Activated T-helper 17 cell treated with anti-CD3 and anti-CD28 coated beads, Interleukin-2, amount 50 U/mL, for 72 hours (primary cell): ENCODE measurements at regions not wholly inside any gene's neighbourhood (a gene's known extent, or its start where the extent isn't known, plus 50 kb on each side); places are given as distances from the start of the nearest gene placed in this dataset.

ENCODE experiments used
- ATAC-seq: fragments of 150-1000 bp; cut with Tn5 transposase; replicated peaks from 2 replicates; pipeline ENCODE4 v1.10.0; 2021; ENCODE audit warnings: mild to moderate bottlenecking, moderate library complexity
- H3K27ac Mint-ChIP-seq: one replicate; pipeline ENCODE4 v1.8.0; 2022; ENCODE audit warnings: mixed read lengths
- H3K27me3 Mint-ChIP-seq: one replicate; pipeline ENCODE4 v1.8.0; 2022; ENCODE audit warnings: mixed read lengths
- H3K36me3 Mint-ChIP-seq: one replicate; pipeline ENCODE4 v1.8.0; 2022; ENCODE audit warnings: low read depth, mild to moderate bottlenecking, mixed read lengths
- H3K4me1 Mint-ChIP-seq: one replicate; pipeline ENCODE4 v1.8.0; 2022; ENCODE audit warnings: mixed read lengths
- H3K4me3 Mint-ChIP-seq: one replicate; pipeline ENCODE4 v1.8.0; 2022; ENCODE audit warnings: mild to moderate bottlenecking, mixed read lengths
- H3K9me3 Mint-ChIP-seq: one replicate; pipeline ENCODE4 v1.8.0; 2022; ENCODE audit warnings: mixed read lengths

DNA sequence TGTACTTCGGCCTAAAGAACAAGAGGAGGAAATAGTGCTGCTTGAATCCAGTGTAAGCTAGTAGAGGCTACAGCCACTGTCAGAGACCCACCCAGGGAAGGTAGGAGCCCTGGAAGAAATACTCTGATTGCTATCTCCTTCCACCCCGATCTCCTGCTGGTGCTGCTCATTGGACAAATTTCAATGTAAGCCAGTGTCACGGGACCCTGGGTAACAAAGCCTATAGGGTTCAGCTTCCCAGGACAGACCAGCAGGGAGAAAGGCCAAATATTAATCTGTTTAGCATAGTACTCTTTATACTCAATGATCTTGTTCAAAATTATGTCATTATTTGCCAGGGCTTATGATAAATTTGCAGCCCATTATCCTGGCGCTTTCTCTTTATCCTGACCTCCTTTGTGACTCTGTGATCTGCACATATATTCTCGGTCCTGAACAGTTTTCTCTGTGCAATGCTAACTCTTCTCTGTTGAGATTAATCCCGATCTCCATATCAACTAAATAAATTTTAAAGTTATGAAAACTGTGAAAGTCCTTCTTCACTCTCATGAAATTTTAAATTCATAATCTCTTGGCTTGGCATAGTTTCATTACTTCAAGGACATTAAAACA is 218.8 kb upstream of the PREP start:
- Mint-ChIP-seq H3K9me3 (peaks cover 4% of the 10 kb centered on the region), H3K36me3 (no peaks in the 10 kb centered on the region), H3K4me1 (peaks cover 12% of the 10 kb centered on the region), H3K27me3 (peaks cover 5% of the 10 kb centered on the region), H3K4me3 (no peak overlapping the region), H3K27ac (peak overlapping the region; percentile 46)
- ATAC-seq, result no peak

DNA sequence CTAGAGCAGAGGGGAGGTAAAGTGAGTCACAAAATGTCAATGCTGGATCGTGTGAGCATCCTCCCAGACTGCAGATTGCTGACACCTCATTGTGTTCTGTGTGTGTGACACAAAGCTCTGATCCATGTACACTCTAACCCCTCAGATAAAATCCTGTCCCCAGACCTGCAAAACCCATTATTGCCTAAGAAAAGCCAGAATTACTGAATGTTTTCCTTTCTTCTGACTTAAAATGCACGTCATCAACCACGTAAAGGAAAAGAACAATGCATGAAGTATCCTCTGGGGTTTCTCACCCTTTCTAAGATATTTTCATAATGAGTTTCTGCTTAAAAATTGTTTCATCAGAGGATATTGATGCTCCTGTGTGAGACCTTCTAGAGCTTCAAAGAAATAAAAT is 218.0 kb upstream of the PREP start:
- H3K27ac Mint-ChIP-seq, result peak overlapping the region; percentile 84
- H3K4me3 Mint-ChIP-seq, result peak overlapping the region; percentile 33
- peak; percentile 96 for ATAC-seq
- no peaks in the 10 kb centered on the region for H3K36me3 Mint-ChIP-seq
- H3K4me1 Mint-ChIP-seq, result peaks cover 4% of the 10 kb centered on the region
- H3K9me3 Mint-ChIP-seq, result peaks cover 4% of the 10 kb centered on the region
- H3K27me3 Mint-ChIP-seq, result peaks cover 5% of the 10 kb centered on the region

DNA sequence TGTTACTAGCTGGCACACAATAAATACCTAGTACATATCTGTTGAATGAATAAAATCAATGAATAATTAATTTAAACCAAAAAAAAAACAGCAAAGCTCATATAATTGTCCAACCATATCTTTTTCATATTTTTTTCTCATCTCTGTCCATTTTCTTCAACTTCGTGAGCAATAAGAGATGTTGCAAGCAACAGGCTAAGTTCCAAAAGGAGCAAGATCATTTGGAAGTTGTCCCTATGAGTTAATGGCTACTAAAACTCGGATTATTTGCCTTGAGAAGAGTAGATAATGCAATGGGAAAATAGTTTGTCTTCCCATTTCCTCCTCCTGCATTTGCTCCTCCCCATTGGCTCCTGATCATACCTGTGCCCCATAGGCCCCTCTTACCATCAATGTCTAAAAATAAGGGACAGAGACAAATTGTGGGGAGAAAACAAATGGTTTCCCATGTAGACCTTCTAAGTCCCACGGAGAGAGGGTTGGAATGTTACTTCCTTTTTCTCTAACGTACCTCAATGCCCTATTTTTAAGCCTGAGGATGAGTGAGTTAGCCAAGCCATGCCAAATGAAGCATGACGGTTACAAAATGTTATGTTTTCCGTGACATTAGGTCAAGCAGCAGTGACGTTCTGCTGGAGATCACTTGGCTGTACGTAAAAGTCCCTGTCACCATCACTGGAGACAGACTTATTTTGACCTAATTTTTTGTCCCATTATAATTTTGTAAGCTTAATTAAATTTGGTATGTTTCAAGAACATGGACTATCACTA is 217.3 kb upstream of the PREP start:
- Mint-ChIP-seq H3K27ac (peak overlapping the region; percentile 84), H3K4me3 (peak overlapping the region; percentile 33), H3K27me3 (peaks cover 5% of the 10 kb centered on the region), H3K36me3 (no peaks in the 10 kb centered on the region), H3K9me3 (peaks cover 4% of the 10 kb centered on the region), H3K4me1 (peaks cover 4% of the 10 kb centered on the region)
- no peak for ATAC-seq

- Mint-ChIP-seq H3K4me1 (peaks cover 4% of the 10 kb centered on the region), H3K9me3 (peaks cover 5% of the 10 kb centered on the region), H3K4me3 (no peak overlapping the region), H3K27ac (no peak overlapping the region), H3K36me3 (no peaks in the 10 kb centered on the region), H3K27me3 (peaks cover under 1% of the 10 kb centered on the region)
- no peak for ATAC-seq
These were observed 215.4 kb upstream of the PREP start for GRCh38 chr6:105618247-105618646.

- no peak for ATAC-seq
These were observed 213.6 kb upstream of the PREP start for GRCh38 chr6:105616521-105616920.

GRCh38 chr6:105611606-105612005 is 208.7 kb upstream of the PREP start:
- Mint-ChIP-seq H3K4me1 (no peaks in the 10 kb centered on the region), H3K9me3 (peaks cover 3% of the 10 kb centered on the region), H3K36me3 (no peaks in the 10 kb centered on the region), H3K4me3 (no peak overlapping the region), H3K27me3 (peaks cover 2% of the 10 kb centered on the region), H3K27ac (no peak overlapping the region)
- ATAC-seq, result peak; percentile 45

More at GRCh38 chr6:105616521-105616920, 213.6 kb upstream of the PREP start:
- no peak overlapping the region for H3K4me3 Mint-ChIP-seq
- no peak overlapping the region for H3K27ac Mint-ChIP-seq
- H3K27me3 Mint-ChIP-seq, result no peaks in the 10 kb centered on the region
- H3K4me1 Mint-ChIP-seq, result no peaks in the 10 kb centered on the region
- H3K36me3 Mint-ChIP-seq, result no peaks in the 10 kb centered on the region
- H3K9me3 Mint-ChIP-seq, result peaks cover 3% of the 10 kb centered on the region

DNA sequence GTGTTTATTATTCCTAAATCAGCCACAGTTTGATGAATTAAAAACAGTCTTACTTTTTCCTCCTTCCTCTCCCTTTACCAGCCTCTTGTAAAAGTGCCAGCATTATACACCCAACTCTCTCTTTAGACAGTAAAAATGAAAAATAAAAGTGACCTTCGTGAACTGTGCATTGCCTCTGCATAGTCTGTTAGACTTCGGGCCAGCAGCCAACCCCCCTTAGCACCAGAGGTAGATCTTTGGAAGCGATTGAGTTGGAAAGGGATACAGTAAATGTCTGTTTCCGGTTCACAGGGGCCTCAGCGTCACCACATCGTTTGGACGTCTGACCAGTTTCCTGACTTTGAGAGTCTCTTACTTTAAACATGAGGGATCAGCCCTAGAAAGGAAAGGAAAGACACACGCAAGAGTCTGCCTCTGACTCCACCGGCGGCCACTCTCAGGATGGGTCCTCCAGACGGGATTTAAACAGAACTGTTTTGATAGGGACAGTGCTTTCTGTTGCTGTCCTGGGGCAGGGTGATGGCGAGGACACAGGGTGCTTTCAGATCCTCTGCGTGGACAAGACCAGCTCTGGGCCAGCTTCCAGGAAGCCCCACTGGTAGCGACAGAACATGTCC is 206.6 kb upstream of the PREP start:
- ATAC-seq, result no peak
- H3K27me3 Mint-ChIP-seq, result peaks cover 2% of the 10 kb centered on the region
- H3K9me3 Mint-ChIP-seq, result no peaks in the 10 kb centered on the region
- H3K4me1 Mint-ChIP-seq, result no peaks in the 10 kb centered on the region
- H3K36me3 Mint-ChIP-seq, result no peaks in the 10 kb centered on the region
- no peak overlapping the region for H3K27ac Mint-ChIP-seq
- no peak overlapping the region for H3K4me3 Mint-ChIP-seq

DNA sequence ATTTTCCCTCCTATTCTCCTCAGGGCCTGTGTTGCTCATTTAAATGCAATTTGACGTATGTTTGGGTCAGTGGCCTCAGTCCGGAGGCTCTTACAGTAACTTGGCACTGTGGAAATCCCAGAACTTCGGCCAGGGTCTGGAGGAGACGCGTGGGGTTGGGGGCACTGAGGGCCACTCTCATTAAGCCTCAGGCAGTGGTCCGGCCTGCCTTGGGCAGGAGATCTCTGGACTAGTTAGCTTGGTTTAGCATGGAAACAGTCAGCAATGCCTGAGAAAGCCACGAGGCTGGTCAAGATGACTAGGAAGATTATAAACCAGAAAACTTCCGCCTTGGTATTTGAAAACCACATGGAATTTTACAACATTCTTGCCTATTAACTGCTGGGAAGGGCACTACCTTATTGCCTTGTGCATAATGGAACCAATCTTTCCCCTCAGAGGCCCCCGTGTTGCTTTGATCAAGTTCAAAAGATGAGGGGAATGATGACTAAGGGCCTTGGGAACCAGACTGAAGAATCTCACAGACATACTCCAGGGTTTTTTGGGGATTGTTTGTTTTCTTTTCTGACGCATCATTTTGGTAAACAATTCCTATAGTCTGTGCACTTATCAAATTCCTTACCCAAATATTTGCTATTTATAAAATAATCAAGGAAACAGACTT is 206.0 kb upstream of the PREP start:
- Mint-ChIP-seq H3K4me3 (no peak overlapping the region), H3K27ac (no peak overlapping the region), H3K4me1 (no peaks in the 10 kb centered on the region), H3K9me3 (no peaks in the 10 kb centered on the region), H3K27me3 (peaks cover 2% of the 10 kb centered on the region), H3K36me3 (no peaks in the 10 kb centered on the region)
- no peak for ATAC-seq

GRCh38 chr6:105607636-105608621 is 205.0 kb upstream of the PREP start:
- no peak overlapping the region for H3K4me3 Mint-ChIP-seq
- H3K27me3 Mint-ChIP-seq, result peaks cover 2% of the 10 kb centered on the region
- H3K9me3 Mint-ChIP-seq, result no peaks in the 10 kb centered on the region
- no peaks in the 10 kb centered on the region for H3K4me1 Mint-ChIP-seq
- no peak for ATAC-seq
- H3K36me3 Mint-ChIP-seq, result no peaks in the 10 kb centered on the region
- no peak overlapping the region for H3K27ac Mint-ChIP-seq

DNA sequence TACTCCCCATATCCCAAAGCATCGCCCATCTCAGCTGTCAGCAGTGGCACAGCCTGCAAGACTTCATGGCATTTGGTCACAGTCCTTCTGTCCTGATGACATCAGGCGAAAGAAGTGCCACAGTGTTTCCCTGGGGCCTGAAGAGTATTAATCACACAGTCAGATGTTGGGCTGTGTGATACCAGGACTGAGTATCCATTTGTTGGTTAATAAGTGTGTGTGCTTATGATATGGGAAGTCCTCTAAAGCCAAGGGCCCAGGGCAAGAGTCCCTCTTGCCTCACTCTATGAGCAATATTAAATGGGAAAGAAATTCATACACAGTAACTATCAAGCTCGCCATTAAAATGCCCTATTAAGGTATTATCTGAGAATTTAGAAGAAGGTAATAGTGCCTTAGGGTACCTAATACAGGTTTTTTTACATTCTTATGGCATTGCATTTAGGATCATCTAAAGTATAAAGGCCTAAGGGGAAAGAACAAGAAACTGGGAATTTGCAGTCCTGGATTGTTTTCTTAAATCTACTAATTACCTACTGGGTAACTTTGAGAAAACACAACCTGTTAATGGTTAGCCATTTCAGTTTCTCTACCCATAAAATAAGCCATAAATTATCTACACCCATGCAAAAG is 204.1 kb upstream of the PREP start:
- peaks cover under 1% of the 10 kb centered on the region for H3K4me1 Mint-ChIP-seq
- no peak overlapping the region for H3K27ac Mint-ChIP-seq
- no peak for ATAC-seq
- H3K4me3 Mint-ChIP-seq, result no peak overlapping the region
- no peaks in the 10 kb centered on the region for H3K9me3 Mint-ChIP-seq
- peaks cover 2% of the 10 kb centered on the region for H3K27me3 Mint-ChIP-seq
- H3K36me3 Mint-ChIP-seq, result no peaks in the 10 kb centered on the region

- ATAC-seq, result no peak
- H3K4me1 Mint-ChIP-seq, result peaks cover 14% of the 10 kb centered on the region
- no peak overlapping the region for H3K4me3 Mint-ChIP-seq
- no peaks in the 10 kb centered on the region for H3K9me3 Mint-ChIP-seq
- H3K27me3 Mint-ChIP-seq, result peaks cover 2% of the 10 kb centered on the region
- no peak overlapping the region for H3K27ac Mint-ChIP-seq
- H3K36me3 Mint-ChIP-seq, result no peaks in the 10 kb centered on the region
These were observed 201.7 kb upstream of the PREP start for GRCh38 chr6:105604587-105604884.

- H3K9me3 Mint-ChIP-seq, result no peaks in the 10 kb centered on the region
These were observed 201.1 kb upstream of the PREP start for GRCh38 chr6:105603788-105604586.

More at GRCh38 chr6:105603788-105604586, 201.1 kb upstream of the PREP start:
- Mint-ChIP-seq H3K36me3 (no peaks in the 10 kb centered on the region), H3K27ac (no peak overlapping the region), H3K27me3 (peaks cover 2% of the 10 kb centered on the region), H3K4me3 (no peak overlapping the region), H3K4me1 (peaks cover 14% of the 10 kb centered on the region)
- ATAC-seq, result no peak
